MM.1S (cell line): ENCODE measurements at regions not wholly inside any gene's neighbourhood (a gene's known extent, or its start where the extent isn't known, plus 50 kb on each side); places are given as distances from the start of the nearest gene placed in this dataset.

Experiments
- DNase-seq: peaks from one replicate; pipeline ENCODE4 v3.0.0-alpha.2; 2015
- H2AFZ ChIP-seq: fragments of 300-600 bp; sonication (generic); 2 replicates; pipeline ENCODE4 v1.6.0; 2016; ENCODE audit warnings: antibody characterized with exemption, low read length
- H3F3A ChIP-seq: fragments of 300-600 bp; sonication (generic); 2 replicates; pipeline ENCODE4 v1.6.1; 2016; ENCODE audit warnings: mild to moderate bottlenecking, antibody characterized with exemption, low read length, moderate library complexity, mixed read lengths; ENCODE audit not compliant: insufficient read depth
- H3K27ac ChIP-seq: fragments of 300-600 bp; sonication (generic); 2 replicates; pipeline ENCODE4 v1.5.1; 2016; ENCODE audit warnings: mild to moderate bottlenecking, low read length
- H3K27me3 ChIP-seq: fragments of 300-600 bp; sonication (generic); replicated peaks from 2 replicates; pipeline ENCODE4 v1.6.0; 2016; ENCODE audit warnings: low read length; ENCODE audit not compliant: insufficient read depth
- H3K36me3 ChIP-seq: fragments of 300-600 bp; sonication (generic); replicated peaks from 2 replicates; pipeline ENCODE4 v1.6.1; 2016; ENCODE audit warnings: mild to moderate bottlenecking, low read length, mixed read lengths; ENCODE audit not compliant: insufficient read depth
- H3K4me1 ChIP-seq: fragments of 300-600 bp; sonication (generic); 2 replicates; pipeline ENCODE4 v1.6.1; 2016; ENCODE audit warnings: low read length, mixed read lengths
- H3K4me2 ChIP-seq: fragments of 300-600 bp; sonication (generic); 2 replicates; pipeline ENCODE4 v1.6.0; 2016; ENCODE audit warnings: low read depth, low read length
- H3K4me3 ChIP-seq: fragments of 300-600 bp; sonication (generic); 2 replicates; pipeline ENCODE4 v1.5.1; 2016; ENCODE audit warnings: low read length, mixed read lengths
- H3K79me2 ChIP-seq: fragments of 300-600 bp; sonication (generic); 2 replicates; pipeline ENCODE4 v1.6.1; 2016; ENCODE audit warnings: mixed run types, low read length, mixed read lengths
- H3K9ac ChIP-seq: fragments of 300-600 bp; sonication (generic); 2 replicates; pipeline ENCODE4 v1.6.1; 2016; ENCODE audit warnings: low read length, mixed read lengths
- H3K9me2 ChIP-seq: fragments of 300-600 bp; sonication (generic); replicated peaks from 2 replicates; pipeline ENCODE4 v1.6.1; 2016; ENCODE audit warnings: mild to moderate bottlenecking, low read length, mixed read lengths; ENCODE audit not compliant: insufficient read depth
- H3K9me3 ChIP-seq: fragments of 300-600 bp; sonication (generic); replicated peaks from 2 replicates; pipeline ENCODE4 v1.6.1; 2016; ENCODE audit warnings: mild to moderate bottlenecking, low read length, mixed read lengths; ENCODE audit not compliant: insufficient read depth
- H4K20me1 ChIP-seq: fragments of 300-600 bp; sonication (generic); 2 replicates; pipeline ENCODE4 v1.6.1; 2016; ENCODE audit warnings: mild to moderate bottlenecking, low read length, moderate library complexity, mixed read lengths; ENCODE audit not compliant: insufficient read depth
- EZH2 ChIP-seq: fragments of 300-600 bp; sonication (generic); optimal IDR thresholded peaks from 2 replicates; pipeline ENCODE3; 2017; ENCODE audit warnings: low read depth, mild to moderate bottlenecking, antibody characterized with exemption, low read length, mixed read lengths
- EZH2phosphoT487 ChIP-seq: fragments of 300-600 bp; sonication (generic); IDR thresholded peaks from 2 replicates; pipeline ENCODE4 v1.6.1; 2018; ENCODE audit warnings: antibody characterized with exemption, low read length
- TF ChIP-seq, protein P1 (sequence below): fragments of 300-600 bp; sonication (generic); IDR thresholded peaks from 2 replicates; pipeline ENCODE4 v1.5.1; 2016; ENCODE audit warnings: antibody characterized with exemption, low read length, mixed read lengths

DNA sequence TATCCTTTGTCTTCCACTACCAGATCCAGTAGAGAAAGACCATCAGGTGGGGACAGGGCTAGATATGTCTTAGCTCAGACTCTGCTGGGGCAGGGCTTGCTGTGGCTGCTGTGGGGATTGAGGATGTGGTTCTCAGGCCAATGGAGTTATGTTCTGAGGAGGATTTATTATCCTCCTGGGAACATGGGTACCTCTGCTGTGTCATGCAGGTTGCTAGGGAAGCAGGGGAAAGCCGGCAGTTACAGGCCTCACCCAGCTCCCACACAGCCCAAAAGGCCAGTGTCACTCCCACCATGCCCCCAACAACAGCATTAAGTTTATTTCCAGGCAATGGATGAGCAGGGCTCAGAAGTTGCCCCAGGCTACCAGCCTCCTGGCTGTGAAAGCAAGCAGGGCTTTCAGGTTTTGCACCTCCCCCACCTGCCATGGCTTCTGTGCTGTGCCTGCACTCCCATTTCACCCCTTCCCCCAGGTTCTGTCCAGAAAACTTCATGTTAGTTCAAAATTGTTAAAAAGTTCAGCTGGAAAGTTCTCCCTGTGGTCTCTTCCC, 879.9 kb downstream of the ARAP2 start:
- Histone ChIP-seq H4K20me1 (no peaks in the 10 kb centered on the region), H2AFZ (no peak overlapping the region), H3K79me2 (no peaks in the 10 kb centered on the region), H3K4me3 (no peak overlapping the region), H3F3A (no peaks in the 10 kb centered on the region), H3K9me3 (no peaks in the 10 kb centered on the region), H3K4me2 (no peak overlapping the region), H3K4me1 (no peaks in the 10 kb centered on the region), H3K9me2 (no peaks in the 10 kb centered on the region), H3K36me3 (no peaks in the 10 kb centered on the region), H3K9ac (no peak overlapping the region), H3K27ac (no peak overlapping the region), H3K27me3 (no peaks in the 10 kb centered on the region)
- DNase-seq = no peak
- TF ChIP-seq EZH2phosphoT487 = no peak
- no peak for TF ChIP-seq EZH2
- TF ChIP-seq, protein P1, sequence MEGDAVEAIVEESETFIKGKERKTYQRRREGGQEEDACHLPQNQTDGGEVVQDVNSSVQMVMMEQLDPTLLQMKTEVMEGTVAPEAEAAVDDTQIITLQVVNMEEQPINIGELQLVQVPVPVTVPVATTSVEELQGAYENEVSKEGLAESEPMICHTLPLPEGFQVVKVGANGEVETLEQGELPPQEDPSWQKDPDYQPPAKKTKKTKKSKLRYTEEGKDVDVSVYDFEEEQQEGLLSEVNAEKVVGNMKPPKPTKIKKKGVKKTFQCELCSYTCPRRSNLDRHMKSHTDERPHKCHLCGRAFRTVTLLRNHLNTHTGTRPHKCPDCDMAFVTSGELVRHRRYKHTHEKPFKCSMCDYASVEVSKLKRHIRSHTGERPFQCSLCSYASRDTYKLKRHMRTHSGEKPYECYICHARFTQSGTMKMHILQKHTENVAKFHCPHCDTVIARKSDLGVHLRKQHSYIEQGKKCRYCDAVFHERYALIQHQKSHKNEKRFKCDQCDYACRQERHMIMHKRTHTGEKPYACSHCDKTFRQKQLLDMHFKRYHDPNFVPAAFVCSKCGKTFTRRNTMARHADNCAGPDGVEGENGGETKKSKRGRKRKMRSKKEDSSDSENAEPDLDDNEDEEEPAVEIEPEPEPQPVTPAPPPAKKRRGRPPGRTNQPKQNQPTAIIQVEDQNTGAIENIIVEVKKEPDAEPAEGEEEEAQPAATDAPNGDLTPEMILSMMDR = no peak

DNA sequence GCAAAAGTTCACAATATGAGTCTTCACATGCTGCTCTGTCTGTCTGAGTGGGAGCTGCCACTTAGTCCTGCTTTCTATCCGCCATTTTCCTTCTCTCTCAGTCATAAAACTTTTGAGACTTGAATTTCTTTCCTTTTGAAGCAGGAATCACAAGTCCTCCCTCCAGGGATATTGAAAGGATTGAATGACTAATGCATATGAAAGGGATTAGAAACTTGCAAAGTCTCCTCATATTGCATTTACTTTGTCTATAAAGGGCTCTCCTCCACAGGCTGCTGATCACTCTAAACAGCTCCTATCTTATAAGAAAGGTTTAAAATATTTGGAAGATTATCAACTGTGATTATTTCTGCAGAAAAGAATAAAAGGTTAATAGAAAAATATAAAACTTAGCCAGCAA, 879.1 kb downstream of the ARAP2 start:
- DNase-seq = no peak
- H3K4me3 ChIP-seq = no peak overlapping the region
- no peaks in the 10 kb centered on the region for H3K36me3 ChIP-seq
- no peaks in the 10 kb centered on the region for H3K9me2 ChIP-seq
- H2AFZ ChIP-seq = no peak overlapping the region
- no peaks in the 10 kb centered on the region for H3K4me1 ChIP-seq
- H3K27ac ChIP-seq = no peak overlapping the region
- no peaks in the 10 kb centered on the region for H3K27me3 ChIP-seq
- no peaks in the 10 kb centered on the region for H3F3A ChIP-seq
- no peak overlapping the region for H3K4me2 ChIP-seq
- no peaks in the 10 kb centered on the region for H4K20me1 ChIP-seq
- no peaks in the 10 kb centered on the region for H3K79me2 ChIP-seq
- H3K9me3 ChIP-seq = no peaks in the 10 kb centered on the region
- no peak overlapping the region for H3K9ac ChIP-seq
- no peak for TF ChIP-seq EZH2

DNA sequence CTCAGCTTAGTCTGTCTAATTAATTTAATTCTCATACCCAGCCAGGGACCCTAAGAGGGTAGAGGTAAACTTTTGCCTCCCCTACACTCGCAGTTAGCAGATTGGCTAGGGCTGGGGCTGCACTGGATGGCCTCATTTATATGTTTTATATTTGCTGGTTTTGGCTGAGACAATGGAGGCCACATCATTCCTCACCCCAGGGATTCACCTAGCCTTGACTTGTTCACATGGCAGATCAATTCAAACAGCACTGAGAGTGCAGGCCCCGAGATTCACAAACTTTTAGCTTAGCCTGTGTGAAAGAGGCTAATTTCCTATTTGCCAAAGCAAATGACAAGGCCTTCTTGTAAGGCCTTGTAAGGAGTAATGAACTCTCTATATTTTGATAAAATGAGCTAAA, 844.4 kb downstream of the ARAP2 start:
- H3K4me3 ChIP-seq = no peak overlapping the region
- no peak for DNase-seq
- H3F3A ChIP-seq = no peaks in the 10 kb centered on the region
- no peaks in the 10 kb centered on the region for H3K79me2 ChIP-seq
- H3K4me2 ChIP-seq = no peak overlapping the region
- H4K20me1 ChIP-seq = no peaks in the 10 kb centered on the region
- H3K27me3 ChIP-seq = no peaks in the 10 kb centered on the region
- no peak overlapping the region for H2AFZ ChIP-seq
- TF ChIP-seq, protein P1 = no peak
- TF ChIP-seq EZH2 = no peak
- TF ChIP-seq EZH2phosphoT487 = no peak
- H3K9ac ChIP-seq = no peak overlapping the region
- no peaks in the 10 kb centered on the region for H3K9me3 ChIP-seq
- no peaks in the 10 kb centered on the region for H3K9me2 ChIP-seq
- no peaks in the 10 kb centered on the region for H3K4me1 ChIP-seq
- H3K36me3 ChIP-seq = no peaks in the 10 kb centered on the region
- H3K27ac ChIP-seq = no peak overlapping the region

DNA sequence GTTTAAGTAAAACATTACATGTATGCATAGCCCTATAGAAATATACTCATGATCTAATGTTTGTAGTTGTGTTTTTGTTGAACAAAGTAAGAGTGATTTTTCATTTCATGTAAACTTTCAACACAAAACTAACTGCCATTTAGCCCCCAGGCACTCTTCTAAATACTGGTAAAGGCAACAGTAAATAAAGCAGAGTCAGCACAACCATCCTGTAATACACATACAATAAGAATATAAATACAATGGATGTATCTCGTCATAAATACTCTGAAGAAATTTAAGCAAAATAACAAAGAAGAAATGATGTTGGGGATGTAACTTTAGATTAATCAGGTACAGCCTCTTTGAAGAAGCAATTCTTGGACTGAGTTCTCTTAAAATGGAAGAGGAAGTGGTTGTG, 821.2 kb downstream of the ARAP2 start:
- H3K4me3 ChIP-seq = no peak overlapping the region
- no peak overlapping the region for H3K4me2 ChIP-seq
- DNase-seq = no peak
- H4K20me1 ChIP-seq = no peaks in the 10 kb centered on the region
- no peaks in the 10 kb centered on the region for H3F3A ChIP-seq
- H2AFZ ChIP-seq = no peak overlapping the region
- no peaks in the 10 kb centered on the region for H3K79me2 ChIP-seq
- TF ChIP-seq, protein P1 = no peak
- TF ChIP-seq EZH2 (no peak), EZH2phosphoT487 (no peak)
- no peaks in the 10 kb centered on the region for H3K9me2 ChIP-seq
- H3K9ac ChIP-seq = no peak overlapping the region
- no peaks in the 10 kb centered on the region for H3K9me3 ChIP-seq
- H3K27me3 ChIP-seq = no peaks in the 10 kb centered on the region
- no peaks in the 10 kb centered on the region for H3K36me3 ChIP-seq
- no peak overlapping the region for H3K27ac ChIP-seq
- no peaks in the 10 kb centered on the region for H3K4me1 ChIP-seq
